ENCODE measurements at regions not wholly inside any gene's neighbourhood (a gene's known extent, or its start where the extent isn't known, plus 50 kb on each side); places are given as distances from the start of the nearest gene placed in this dataset.

DNA sequence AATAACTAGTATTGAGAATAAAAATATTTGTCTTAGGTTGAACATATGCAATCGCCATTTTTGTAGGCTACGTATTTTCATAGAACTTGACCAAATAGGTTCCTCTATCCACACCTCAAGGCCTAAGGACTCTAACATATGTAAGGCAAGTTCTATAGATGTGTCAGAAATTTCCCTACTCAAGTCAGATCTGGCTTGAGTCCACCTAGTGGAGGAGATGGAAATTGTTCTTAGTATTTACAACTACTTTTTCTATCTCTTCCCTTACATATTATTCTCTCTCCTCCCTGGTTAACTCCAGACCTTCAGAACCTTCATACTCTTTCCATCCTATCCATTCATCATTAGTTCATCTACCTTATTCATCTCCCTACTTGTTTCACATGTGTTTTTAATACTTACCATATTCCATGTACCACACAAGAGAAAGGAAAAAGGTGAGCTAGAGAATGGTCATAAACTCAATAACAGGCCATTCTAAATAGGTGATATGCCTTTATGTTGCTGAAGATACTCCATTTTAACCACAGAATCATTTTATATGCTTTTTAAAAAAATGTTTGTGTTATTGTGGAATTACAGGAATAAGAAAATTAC lies 174.5 kb upstream of the HDAC9 start:
- DNase-seq, result no peak

DNA sequence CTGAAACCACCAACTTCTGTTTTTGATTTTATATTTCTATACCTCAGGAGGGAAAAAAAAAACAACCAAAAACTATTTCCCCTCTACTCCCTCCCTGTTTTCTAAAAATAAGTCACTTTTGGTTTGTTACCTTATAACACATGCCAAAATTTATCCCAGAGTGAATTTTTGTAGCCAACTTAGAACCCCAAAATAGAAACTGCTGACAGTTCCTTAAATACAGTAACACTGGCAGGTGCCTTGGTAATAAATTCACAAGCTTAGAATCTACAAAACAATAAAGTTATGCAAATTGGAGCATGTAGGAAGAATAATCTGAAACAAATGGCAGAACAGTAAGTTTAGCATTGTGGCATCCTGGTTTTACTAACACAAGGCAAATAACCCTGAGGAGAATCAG lies 165.0 kb upstream of the HDAC9 start:
- no peak for DNase-seq

DNA sequence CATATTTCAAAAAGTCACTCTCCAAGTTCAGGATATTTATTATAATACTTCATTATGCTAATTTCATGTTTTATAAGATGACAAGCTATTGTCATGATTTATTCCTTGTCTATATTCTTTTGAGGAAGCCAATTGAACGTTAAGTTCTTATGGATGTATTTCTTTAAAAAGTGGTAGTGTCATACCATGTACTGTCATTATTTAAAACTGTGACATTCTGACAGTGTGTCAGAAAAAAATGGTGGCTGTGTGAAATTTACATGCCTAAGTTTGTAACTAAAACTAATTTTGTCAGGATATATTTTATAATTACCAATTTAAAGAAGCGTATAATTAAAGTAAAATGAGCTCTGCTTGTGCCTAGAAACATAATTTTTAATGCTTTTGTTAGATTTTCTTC lies 158.9 kb upstream of the HDAC9 start:
- DNase-seq, result no peak

- no peak for DNase-seq
These were observed 158.3 kb upstream of the HDAC9 start for GRCh38 chr7:18337048-18337809.

- DNase-seq, result no peak
These were observed 156.5 kb upstream of the HDAC9 start for GRCh38 chr7:18338910-18339523.

DNA sequence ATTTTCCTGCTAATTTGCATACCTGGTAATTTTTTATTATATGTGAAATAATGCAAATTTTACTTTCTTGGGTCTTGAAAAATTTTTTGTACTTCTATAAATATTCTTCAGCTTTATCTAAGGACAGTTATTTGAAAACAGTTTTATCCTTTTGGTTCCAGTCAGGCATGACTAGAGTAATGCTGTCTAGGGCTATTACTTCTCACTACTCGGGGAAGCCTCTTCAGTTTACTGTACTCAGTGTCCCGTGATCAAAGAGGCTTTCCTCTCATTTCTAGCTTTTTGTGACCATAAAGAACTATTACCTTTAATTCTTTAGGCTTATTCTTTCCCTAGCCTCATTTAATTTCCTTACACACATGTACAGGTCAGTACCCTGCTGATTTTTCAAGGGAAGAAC lies 153.8 kb upstream of the HDAC9 start:
- DNase-seq, result no peak

- DNase-seq, result no peak
These were observed 152.5 kb upstream of the HDAC9 start for GRCh38 chr7:18343047-18343446.

DNA sequence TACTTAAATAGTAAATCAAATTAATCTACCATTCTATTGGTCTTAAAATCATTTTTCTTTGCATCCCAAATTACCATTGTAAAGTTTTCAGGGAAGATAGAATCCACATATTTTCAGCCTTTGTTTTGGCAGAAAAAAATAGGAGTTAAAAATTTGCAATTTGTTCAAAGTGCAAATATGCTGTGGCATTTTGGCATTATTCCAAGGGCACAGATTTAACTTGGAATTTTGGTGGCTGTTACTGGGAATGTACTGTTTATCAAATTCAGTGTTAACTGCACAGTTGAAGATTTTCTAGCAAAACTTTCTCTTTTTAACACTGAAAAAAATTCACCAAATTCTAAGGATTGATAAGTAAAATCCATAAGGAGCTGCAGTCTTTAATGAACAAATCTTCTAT lies 151.0 kb upstream of the HDAC9 start:
- no peak for DNase-seq

GRCh38 chr7:18345641-18346234 lies 149.8 kb upstream of the HDAC9 start:
- peak; percentile 73 for DNase-seq

DNA sequence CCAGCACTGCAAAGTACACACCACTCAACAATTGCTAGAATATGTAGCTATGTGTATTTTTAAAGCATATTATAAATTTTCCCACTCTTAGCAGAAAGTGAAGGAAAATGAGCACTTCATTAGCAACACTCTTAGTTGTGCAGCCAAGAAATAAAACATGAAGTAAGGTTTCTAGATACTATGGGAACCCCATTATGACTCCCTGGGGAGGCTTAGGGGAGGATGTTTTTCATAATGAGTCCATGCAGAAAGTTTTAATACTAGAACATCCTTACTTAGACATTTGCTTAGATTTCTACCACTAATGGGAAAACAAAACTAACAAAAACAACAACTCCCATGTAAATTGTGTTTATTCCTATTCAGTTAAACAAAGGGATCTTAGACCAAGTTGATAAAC lies 148.4 kb upstream of the HDAC9 start:
- DNase-seq, result no peak

- DNase-seq, result no peak
These were observed 144.9 kb upstream of the HDAC9 start for GRCh38 chr7:18350678-18351077.

DNA sequence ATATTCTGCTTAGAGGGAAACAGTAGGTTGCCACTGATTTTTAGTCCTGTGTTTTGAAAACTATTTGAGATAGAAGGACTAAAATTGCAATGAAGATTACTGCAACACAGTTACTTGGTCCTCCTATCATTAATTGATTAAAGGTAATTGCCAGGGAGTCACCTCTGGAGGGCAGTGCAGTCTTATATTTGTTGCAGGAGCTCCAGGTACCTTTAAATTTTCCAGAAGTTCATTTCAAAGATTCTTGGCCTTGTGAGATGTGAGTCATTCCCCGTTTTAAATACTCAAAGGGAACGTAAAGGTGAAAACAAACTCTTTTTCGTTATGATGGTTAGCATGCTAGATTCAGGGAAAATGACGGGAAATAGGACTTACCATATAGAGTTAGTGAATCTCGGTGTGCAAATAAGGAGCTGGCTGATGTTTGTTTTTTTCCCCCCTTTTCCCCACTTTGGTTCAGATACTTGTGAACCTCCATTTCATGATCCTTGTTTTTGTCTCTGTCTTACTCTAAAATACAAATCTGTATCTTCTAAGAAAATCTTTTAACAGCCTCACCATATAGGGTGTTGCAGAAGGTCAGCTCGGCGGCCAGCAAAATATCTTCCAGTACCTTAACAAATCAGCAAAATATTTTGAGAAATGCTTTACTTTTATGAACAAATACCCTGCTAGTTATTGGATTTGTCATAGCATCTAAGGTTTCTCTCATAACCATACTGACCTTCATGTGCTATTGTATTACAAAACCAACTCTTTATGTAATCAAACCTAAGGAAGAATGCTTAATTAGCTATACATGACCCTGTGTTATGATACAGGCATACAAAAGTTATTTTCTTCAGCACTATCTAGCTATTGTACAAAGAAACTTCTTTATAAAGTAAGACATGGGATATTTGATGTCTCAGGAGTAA lies 143.0 kb upstream of the HDAC9 start:
- peak; percentile 54 for DNase-seq

DNA sequence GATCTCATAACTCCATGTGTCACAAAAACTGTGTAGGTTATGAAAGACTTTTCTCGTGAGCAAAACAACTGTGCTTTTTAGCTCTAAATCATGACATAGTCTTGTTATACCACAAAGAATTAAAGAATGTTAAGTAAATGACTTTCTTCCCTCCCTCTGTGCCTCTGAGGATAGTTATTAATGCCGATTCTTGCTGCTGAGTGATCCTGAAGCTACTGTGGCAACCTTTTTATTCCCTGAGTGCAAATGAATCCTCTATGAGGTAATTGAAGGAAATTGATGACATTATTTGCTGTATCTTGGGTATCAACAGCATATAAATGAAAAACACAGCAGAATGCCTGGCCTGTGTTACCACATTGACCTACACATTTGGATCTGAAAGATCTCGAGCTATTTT lies 142.2 kb upstream of the HDAC9 start:
- no peak for DNase-seq

DNA sequence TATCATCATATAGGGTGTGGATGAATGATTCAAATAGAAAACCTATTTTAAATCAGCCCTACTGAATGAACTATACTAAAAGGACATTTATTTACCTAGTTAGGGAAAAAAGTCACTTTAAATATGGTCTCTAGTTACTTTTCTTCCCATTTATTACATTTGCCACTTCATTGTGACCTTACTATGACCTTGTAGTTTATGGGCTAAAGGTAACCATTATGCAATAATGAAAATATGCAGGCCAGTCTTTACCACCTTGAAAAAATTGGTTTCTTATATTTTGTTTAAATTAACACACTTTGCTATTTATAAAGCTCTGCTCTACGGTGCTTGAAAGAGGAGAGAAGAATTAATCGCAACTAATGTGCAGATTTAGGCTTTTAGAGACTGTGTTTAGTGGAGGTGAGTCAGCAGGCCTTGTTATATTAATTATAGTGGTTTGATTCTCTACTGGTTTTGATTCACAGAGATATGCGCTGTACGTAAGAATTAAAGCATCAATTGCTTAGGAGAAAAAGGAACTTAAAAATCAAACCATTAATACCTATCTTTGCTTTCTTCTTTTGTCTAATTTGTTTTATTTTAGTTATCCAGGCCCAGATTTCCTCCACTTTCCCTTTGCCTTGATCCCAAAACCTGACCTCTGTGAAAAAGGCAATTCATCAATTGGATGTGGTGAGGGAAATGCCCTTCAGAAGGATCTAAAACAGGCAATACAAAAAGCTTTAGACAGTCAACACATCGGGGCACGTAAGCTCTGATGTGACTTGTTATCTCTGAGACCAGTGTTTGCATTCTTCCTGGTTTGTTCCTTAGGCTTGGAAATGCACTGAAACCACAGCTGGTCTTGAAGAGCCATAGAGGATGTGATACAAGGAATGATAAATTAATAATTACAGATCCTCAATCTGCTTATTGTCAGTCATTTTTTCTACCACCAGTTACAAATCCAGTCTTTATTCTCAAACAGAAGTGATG lies 141.2 kb upstream of the HDAC9 start:
- DNase-seq, result peak; percentile 51

- peak; percentile 11 for DNase-seq
These were observed 139.3 kb upstream of the HDAC9 start for GRCh38 chr7:18356191-18356645.

- DNase-seq, result peak; percentile 2
These were observed 137.9 kb upstream of the HDAC9 start for GRCh38 chr7:18357691-18358090.

DNA sequence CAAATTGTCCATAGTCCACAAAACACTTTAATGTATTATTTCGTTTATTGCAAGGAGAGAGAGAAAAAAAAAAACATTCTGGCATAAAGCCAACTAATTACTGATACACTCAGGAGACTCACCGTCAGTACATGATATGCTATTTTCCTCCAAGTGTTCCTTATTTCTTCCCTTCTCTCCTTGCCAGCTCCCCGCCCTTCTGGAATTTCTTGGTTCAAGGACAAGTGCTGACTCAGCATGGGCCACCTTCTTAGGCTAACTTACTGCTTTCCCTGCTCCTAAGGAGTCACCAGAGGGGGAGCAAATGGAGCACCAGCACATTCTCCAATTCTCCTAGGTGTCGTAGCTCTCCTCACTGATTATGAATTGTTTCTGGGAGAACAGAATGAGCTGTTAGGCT lies 133.8 kb upstream of the HDAC9 start:
- DNase-seq, result peak; percentile 67

DNA sequence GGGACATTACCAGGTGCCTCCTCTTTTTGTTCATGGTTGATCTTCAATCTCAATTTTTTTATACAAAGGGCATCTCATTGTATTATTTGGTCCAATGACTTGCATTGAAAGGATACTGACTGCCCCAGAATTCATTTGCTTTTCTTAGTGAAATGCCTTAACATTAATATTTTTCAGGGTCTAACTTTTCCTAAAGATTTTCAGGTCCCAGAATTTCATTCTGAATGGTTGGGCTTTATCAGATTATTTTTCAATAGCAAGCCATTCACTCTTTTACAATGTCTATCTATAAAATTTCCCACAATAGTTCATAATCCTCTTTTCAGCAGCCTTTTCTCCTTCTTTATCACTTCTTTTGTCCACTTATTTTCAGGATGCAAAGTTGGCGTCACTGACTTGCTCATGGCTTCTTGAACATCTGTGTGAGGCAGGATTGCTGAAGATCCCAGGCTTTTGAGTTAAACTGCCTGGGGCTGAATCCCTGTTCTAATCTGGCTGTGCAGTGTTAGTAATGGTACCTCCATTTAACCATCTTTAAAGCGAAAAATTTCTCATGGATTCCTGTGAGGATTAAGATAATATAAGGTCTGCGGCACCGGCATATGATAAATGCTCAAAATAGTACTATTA lies 131.7 kb upstream of the HDAC9 start:
- DNase-seq, result no peak

DNA sequence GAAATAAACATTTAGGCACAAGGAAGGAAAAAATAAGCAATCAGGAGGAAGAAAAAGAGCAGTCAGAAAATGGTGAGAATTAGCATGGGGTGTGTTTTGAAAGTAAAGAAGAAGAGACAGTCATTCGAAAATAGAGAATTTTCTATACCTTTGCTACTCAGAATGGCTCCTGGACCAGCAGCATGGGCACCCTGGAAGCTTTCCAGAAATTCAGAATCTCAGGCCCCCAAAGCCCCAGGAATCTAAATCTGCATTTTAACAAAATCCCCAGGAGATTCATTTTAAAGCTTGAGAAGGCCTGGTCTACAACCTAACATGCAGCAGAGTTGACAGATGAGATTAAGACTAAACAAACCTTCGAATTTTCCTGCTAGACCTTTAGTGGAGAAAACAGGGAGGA lies 131.2 kb upstream of the HDAC9 start:
- no peak for DNase-seq

- DNase-seq, result no peak
These were observed 129.2 kb upstream of the HDAC9 start for GRCh38 chr7:18366394-18366793.

GRCh38 chr7:18369011-18369410 lies 126.5 kb upstream of the HDAC9 start:
- DNase-seq, result no peak
